NT2/D1 (cell line): ENCODE measurements at regions not wholly inside any gene's neighbourhood (a gene's known extent, or its start where the extent isn't known, plus 50 kb on each side); places are given as distances from the start of the nearest gene placed in this dataset.

Source experiments
- DNase-seq: peaks from one replicate; pipeline ENCODE4 v3.0.0-alpha.2; 2011; ENCODE audit warnings: low read depth, low spot score
- H3K27me3 ChIP-seq: 2 replicates; pipeline ENCODE4 v1.6.0; 2011; ENCODE audit warnings: mild to moderate bottlenecking; ENCODE audit not compliant: insufficient read length, insufficient read depth
- H3K36me3 ChIP-seq: 2 replicates; pipeline ENCODE4 v1.6.1; 2011; ENCODE audit warnings: mild to moderate bottlenecking, low read length, mixed read lengths; ENCODE audit not compliant: insufficient read depth, insufficient read length
- H3K4me1 ChIP-seq: 2 replicates; pipeline ENCODE4 v1.5.1; 2011; ENCODE audit not compliant: insufficient read depth, insufficient read length
- H3K4me3 ChIP-seq: 2 replicates; pipeline ENCODE4 v1.5.1; 2011; ENCODE audit warnings: low read depth; ENCODE audit not compliant: insufficient read length
- H3K9ac ChIP-seq: 2 replicates; pipeline ENCODE4 v1.6.0; 2011; ENCODE audit warnings: low read depth; ENCODE audit not compliant: insufficient read length
- H3K9me3 ChIP-seq: 2 replicates; pipeline ENCODE4 v1.5.1; 2011; ENCODE audit warnings: mild to moderate bottlenecking, low read length; ENCODE audit not compliant: insufficient read depth
- SUZ12 ChIP-seq: IDR thresholded peaks from 2 replicates; pipeline ENCODE4 v1.6.1; 2011; ENCODE audit not compliant: insufficient read length, insufficient read depth; ENCODE audit errors: extremely low read depth
- YY1 ChIP-seq: IDR thresholded peaks from 2 replicates; pipeline ENCODE4 v1.6.1; 2011; ENCODE audit not compliant: insufficient read length, insufficient read depth
- ZNF274 ChIP-seq: IDR thresholded peaks from 2 replicates; pipeline ENCODE4 v1.6.1; 2011; ENCODE audit warnings: mild to moderate bottlenecking, low read depth, low read length

GRCh38 chr2:144935191-144935590 is 415.3 kb upstream of the ZEB2 start:
- Histone ChIP-seq H3K4me1 (no peaks in the 10 kb centered on the region), H3K9me3 (no peaks in the 10 kb centered on the region), H3K9ac (no peak overlapping the region), H3K36me3 (no peaks in the 10 kb centered on the region), H3K4me3 (no peak overlapping the region), H3K27me3 (no peaks in the 10 kb centered on the region)
- TF ChIP-seq YY1 (no peak), SUZ12 (no peak), ZNF274 (no peak)
- DNase-seq, result no peak

- no peaks in the 10 kb centered on the region for H3K27me3 ChIP-seq
- no peaks in the 10 kb centered on the region for H3K9me3 ChIP-seq
- TF ChIP-seq ZNF274 (no peak), SUZ12 (no peak), YY1 (no peak)
- no peaks in the 10 kb centered on the region for H3K4me1 ChIP-seq
- no peak overlapping the region for H3K9ac ChIP-seq
- H3K4me3 ChIP-seq, result no peak overlapping the region
- H3K36me3 ChIP-seq, result no peaks in the 10 kb centered on the region
- DNase-seq, result no peak
These were observed 412.0 kb upstream of the ZEB2 start for GRCh38 chr2:144931960-144932359.

DNA sequence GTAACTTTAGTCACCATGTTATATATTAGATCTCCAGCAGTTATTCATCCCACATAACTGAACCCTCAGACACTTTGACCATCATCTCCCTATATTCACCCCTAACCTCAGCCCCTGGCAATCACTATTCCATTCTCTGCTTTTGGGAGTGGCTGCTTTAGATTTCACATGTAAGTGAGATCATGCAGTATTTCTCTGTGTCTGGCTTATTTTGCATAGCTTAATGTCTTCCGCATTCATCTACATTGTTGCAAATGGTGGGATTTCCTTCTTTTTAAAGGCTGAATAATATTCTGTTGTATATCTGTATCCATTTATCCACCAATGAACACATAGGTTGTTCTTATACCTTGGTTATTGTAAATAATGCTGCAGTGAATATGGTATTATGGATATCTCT is 411.6 kb upstream of the ZEB2 start:
- H3K36me3 ChIP-seq, result no peaks in the 10 kb centered on the region
- no peaks in the 10 kb centered on the region for H3K9me3 ChIP-seq
- H3K4me3 ChIP-seq, result no peak overlapping the region
- H3K4me1 ChIP-seq, result no peaks in the 10 kb centered on the region
- DNase-seq, result no peak
- no peak for TF ChIP-seq YY1
- no peak for TF ChIP-seq SUZ12
- no peak for TF ChIP-seq ZNF274
- no peak overlapping the region for H3K9ac ChIP-seq
- H3K27me3 ChIP-seq, result no peaks in the 10 kb centered on the region

DNA sequence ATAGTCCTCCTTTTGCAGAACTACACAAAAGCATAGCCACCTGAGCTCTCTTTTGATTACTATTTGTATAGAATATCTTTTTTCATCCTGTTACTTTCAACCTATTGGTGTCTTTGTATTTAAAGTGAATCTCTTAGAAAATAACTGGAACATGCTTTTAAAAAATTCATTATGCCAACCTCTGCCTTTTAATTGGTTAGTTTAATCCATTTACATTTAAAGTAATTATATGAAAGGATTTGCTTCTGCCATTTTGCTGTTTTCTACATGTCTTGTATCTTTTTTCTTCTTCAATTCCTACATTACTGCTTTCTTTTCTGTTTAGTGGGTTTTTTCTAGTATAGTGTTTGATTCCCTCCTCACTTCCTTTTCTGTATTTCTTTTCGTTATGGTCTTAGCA is 407.5 kb upstream of the ZEB2 start:
- H3K36me3 ChIP-seq, result no peaks in the 10 kb centered on the region
- H3K9ac ChIP-seq, result no peak overlapping the region
- no peaks in the 10 kb centered on the region for H3K4me1 ChIP-seq
- no peaks in the 10 kb centered on the region for H3K9me3 ChIP-seq
- H3K27me3 ChIP-seq, result no peaks in the 10 kb centered on the region
- no peak for DNase-seq
- no peak overlapping the region for H3K4me3 ChIP-seq
- no peak for TF ChIP-seq YY1

GRCh38 chr2:144925886-144926285 is 406.0 kb upstream of the ZEB2 start:
- DNase-seq, result no peak
- Histone ChIP-seq H3K4me3 (no peak overlapping the region), H3K36me3 (no peaks in the 10 kb centered on the region), H3K27me3 (no peaks in the 10 kb centered on the region), H3K4me1 (no peaks in the 10 kb centered on the region), H3K9me3 (no peaks in the 10 kb centered on the region), H3K9ac (no peak overlapping the region)
- TF ChIP-seq YY1, result no peak
- TF ChIP-seq SUZ12, result no peak
- no peak for TF ChIP-seq ZNF274

DNA sequence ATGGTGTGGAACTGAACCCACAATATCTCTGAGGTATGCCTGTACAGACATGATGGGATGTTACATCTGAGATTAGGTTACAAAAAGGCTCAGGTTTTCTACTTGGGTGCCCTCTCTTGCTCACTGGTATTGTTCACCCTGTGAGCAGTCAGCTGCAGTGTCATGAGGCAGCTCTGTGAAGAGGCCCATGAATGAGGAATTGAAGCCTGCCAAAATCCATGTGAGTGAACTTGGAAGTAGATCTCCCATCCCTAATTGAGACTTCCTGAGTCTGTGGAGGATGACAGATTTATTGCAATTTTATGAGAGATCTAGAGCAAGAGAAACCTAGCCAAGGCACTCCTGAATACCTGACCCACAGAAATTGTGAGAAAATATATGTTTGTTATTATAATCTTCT is 404.9 kb upstream of the ZEB2 start:
- no peak for TF ChIP-seq YY1
- no peak for TF ChIP-seq SUZ12
- no peak for TF ChIP-seq ZNF274
- Histone ChIP-seq H3K4me1 (no peaks in the 10 kb centered on the region), H3K4me3 (no peak overlapping the region), H3K36me3 (no peaks in the 10 kb centered on the region), H3K9ac (no peak overlapping the region), H3K9me3 (no peaks in the 10 kb centered on the region), H3K27me3 (no peaks in the 10 kb centered on the region)
- no peak for DNase-seq

GRCh38 chr2:144922519-144922918 is 402.6 kb upstream of the ZEB2 start:
- Histone ChIP-seq H3K9ac (no peak overlapping the region), H3K4me1 (no peaks in the 10 kb centered on the region), H3K4me3 (no peak overlapping the region), H3K9me3 (no peaks in the 10 kb centered on the region), H3K36me3 (no peaks in the 10 kb centered on the region), H3K27me3 (no peaks in the 10 kb centered on the region)
- DNase-seq, result no peak
- TF ChIP-seq SUZ12 (no peak), YY1 (no peak), ZNF274 (no peak)
